Caco-2 (cell line): ENCODE measurements at regions not wholly inside any gene's neighbourhood (a gene's known extent, or its start where the extent isn't known, plus 50 kb on each side); places are given as distances from the start of the nearest gene placed in this dataset.

ENCODE experiments used
- BruUV-seq: library from RNA; stranded (reverse); fragments of 400-500 nt; replicated peaks from 2 replicates; lab custom pipeline; 2021; lab: Mats Ljungman, UMichigan
- CTCF ChIA-PET: fragments of 300-600 bp; sonication (Branson Sonifier 250); formaldehyde crosslinking; loops from one replicate; lab custom pipeline; 2022; ENCODE audit warnings: antibody characterized with exemption; lab: Charles Lee
- POLR2A ChIA-PET: fragments of 300-600 bp; sonication (Branson Sonifier 250); formaldehyde crosslinking; loops from one replicate; lab custom pipeline; 2022; ENCODE audit warnings: antibody characterized with exemption; lab: Charles Lee
- DNase-seq, 2 experiments: peaks; one replicate each; pipeline versions ENCODE4 v3.0.0 to v3.0.0-alpha.2; 2020 to 2022
- H3K27me3 ChIP-seq: replicated peaks from 2 replicates; pipeline ENCODE4 v1.6.0; 2011; ENCODE audit warnings: low read length; ENCODE audit not compliant: control insufficient read depth, insufficient read depth
- H3K36me3 ChIP-seq: 2 replicates; pipeline ENCODE4 v1.5.1; 2011; ENCODE audit warnings: low read length; ENCODE audit not compliant: control insufficient read depth, insufficient read depth
- H3K4me1 ChIP-seq: fragments of 250-450 bp; sonication (Bioruptor Pico); 2 replicates; pipeline ENCODE4 v1.5.1; 2020; ENCODE audit warnings: mild to moderate bottlenecking
- H3K4me3 ChIP-seq: 2 replicates; pipeline ENCODE4 v1.5.1; 2011; ENCODE audit warnings: low read depth, mild to moderate bottlenecking, control low read depth, low read length
- H3K9me3 ChIP-seq: fragments of 250-450 bp; sonication (Bioruptor Pico); 2 replicates; pipeline ENCODE4 v1.5.1; 2020; ENCODE audit warnings: mild to moderate bottlenecking, moderate library complexity
- H3K27ac Mint-ChIP-seq: one replicate; pipeline ENCODE4 v1.8.0; 2022; ENCODE audit warnings: mixed read lengths; ENCODE audit not compliant: unreplicated experiment
- H3K27me3 Mint-ChIP-seq: one replicate; pipeline ENCODE4 v1.8.0; 2022; ENCODE audit warnings: mixed read lengths; ENCODE audit not compliant: insufficient read depth, unreplicated experiment
- H3K36me3 Mint-ChIP-seq: one replicate; pipeline ENCODE4 v1.8.0; 2022; ENCODE audit warnings: mild to moderate bottlenecking, mixed read lengths; ENCODE audit not compliant: insufficient read depth, unreplicated experiment
- H3K4me1 Mint-ChIP-seq: one replicate; pipeline ENCODE4 v1.8.0; 2022; ENCODE audit warnings: low read depth, mixed read lengths; ENCODE audit not compliant: unreplicated experiment
- H3K4me3 Mint-ChIP-seq: one replicate; pipeline ENCODE4 v1.8.0; 2022; ENCODE audit warnings: mild to moderate bottlenecking, moderate library complexity, mixed read lengths; ENCODE audit not compliant: unreplicated experiment
- H3K9me3 Mint-ChIP-seq: one replicate; pipeline ENCODE4 v1.8.0; 2022; ENCODE audit warnings: mixed read lengths; ENCODE audit not compliant: unreplicated experiment
- CTCF ChIP-seq, 2 experiments: fragments of 200-600 bp in 1 of 2; IDR thresholded peaks; 1 replicate in 1 of 2; 2 replicates in 1 of 2; pipeline versions ENCODE4 v1.5.1 to v1.8.0; 2011 to 2022; ENCODE audit warnings: antibody characterized with exemption in 1 of 2, control low read depth in 1 of 2, inconsistent platforms in 1 of 2, low read depth in 1 of 2, low read length in 1 of 2, mild to moderate bottlenecking in 1 of 2, moderate library complexity in 1 of 2; ENCODE audit not compliant: insufficient read depth in 1 of 2, severe bottlenecking in 1 of 2, unreplicated experiment in 1 of 2
- intact Hi-C: fragments of 100-400 bp; cut with micrococcal nuclease; formaldehyde crosslinking; loops from one replicate; pipeline ENCODE4 v1.10.0; 2022; ENCODE audit not compliant: unreplicated experiment

- POLR2A ChIA-PET: no interaction called here
- intact Hi-C loops: no loop called here
These were observed 328.5 kb upstream of the RUNX1 start for GRCh38 chr21:35377505-35378090.

GRCh38 chr21:35376406-35377135, 327.5 kb upstream of the RUNX1 start:
- Mint-ChIP-seq H3K27ac (no peak overlapping the region), H3K27me3 (no peaks in the 10 kb centered on the region), H3K4me3 (no peak overlapping the region), H3K9me3 (no peaks in the 10 kb centered on the region), H3K4me1 (peaks cover 5% of the 10 kb centered on the region), H3K36me3 (no peaks in the 10 kb centered on the region)
- TF ChIP-seq CTCF (IDR thresholded peaks at IDR 0.05; ENCODE audit: insufficient read depth in 1 of 2, low read depth in 1 of 2, low read length in 1 of 2, severe bottlenecking in 1 of 2, unreplicated experiment in 1 of 2): no peak
- H3K9me3 ChIP-seq: peaks cover 5% of the 10 kb centered on the region; the same call in 1 of the 2 replicates
- CTCF ChIA-PET: no interaction called here
- intact Hi-C loops: no loop called here
- no peak for DNase-seq
- no peaks in the 10 kb centered on the region for H3K36me3 ChIP-seq
- H3K4me3 ChIP-seq: no peak overlapping the region
- POLR2A ChIA-PET: no interaction called here
- no peaks in the 10 kb centered on the region for H3K27me3 ChIP-seq
- BruUV-seq: no TSS peak
- peaks cover 6% of the 10 kb centered on the region; the same call in 1 of the 2 replicates for H3K4me1 ChIP-seq

More at GRCh38 chr21:35377505-35378090, 328.5 kb upstream of the RUNX1 start:
- no peak for DNase-seq
- no peaks in the 10 kb centered on the region for H3K27me3 Mint-ChIP-seq
- H3K4me3 Mint-ChIP-seq: no peak overlapping the region
- no peak for TF ChIP-seq CTCF (IDR thresholded peaks at IDR 0.05; ENCODE audit: insufficient read depth in 1 of 2, low read depth in 1 of 2, low read length in 1 of 2, severe bottlenecking in 1 of 2, unreplicated experiment in 1 of 2)
- no peaks in the 10 kb centered on the region for H3K9me3 Mint-ChIP-seq
- no peak overlapping the region for H3K4me3 ChIP-seq
- H3K36me3 Mint-ChIP-seq: no peaks in the 10 kb centered on the region
- no peaks in the 10 kb centered on the region for H3K36me3 ChIP-seq
- peaks cover 7% of the 10 kb centered on the region; the same call in 1 of the 2 replicates for H3K4me1 ChIP-seq
- no TSS peak for BruUV-seq
- H3K4me1 Mint-ChIP-seq: peaks cover 8% of the 10 kb centered on the region
- H3K9me3 ChIP-seq: peaks cover 5% of the 10 kb centered on the region; the same call in 1 of the 2 replicates
- no peak overlapping the region for H3K27ac Mint-ChIP-seq
- no peaks in the 10 kb centered on the region for H3K27me3 ChIP-seq
- CTCF ChIA-PET: no interaction called here

- Histone ChIP-seq H3K4me1 (no peaks in the 10 kb centered on the region), H3K4me3 (no peak overlapping the region), H3K36me3 (no peaks in the 10 kb centered on the region), H3K9me3 (peaks cover 5% of the 10 kb centered on the region; the same call in 1 of the 2 replicates), H3K27me3 (no peaks in the 10 kb centered on the region)
- DNase-seq: no peak
- no TSS peak for BruUV-seq
- no peaks in the 10 kb centered on the region for H3K4me1 Mint-ChIP-seq
- TF ChIP-seq CTCF (IDR thresholded peaks at IDR 0.05; ENCODE audit: insufficient read depth in 1 of 2, low read depth in 1 of 2, low read length in 1 of 2, severe bottlenecking in 1 of 2, unreplicated experiment in 1 of 2): no peak
- CTCF ChIA-PET: no interaction called here
- POLR2A ChIA-PET: no interaction called here
- H3K27me3 Mint-ChIP-seq: no peaks in the 10 kb centered on the region
- H3K36me3 Mint-ChIP-seq: no peaks in the 10 kb centered on the region
- H3K9me3 Mint-ChIP-seq: no peaks in the 10 kb centered on the region
- H3K4me3 Mint-ChIP-seq: no peak overlapping the region
- intact Hi-C loops: no loop called here
- no peak overlapping the region for H3K27ac Mint-ChIP-seq
These were observed 326.0 kb upstream of the RUNX1 start for GRCh38 chr21:35375115-35375514.
